VCaP (cell line): ENCODE measurements at regions not wholly inside any gene's neighbourhood (a gene's known extent, or its start where the extent isn't known, plus 50 kb on each side); places are given as distances from the start of the nearest gene placed in this dataset.

ENCODE experiments used
- H3K27ac ChIP-seq: fragments of 450-650 bp; 2 replicates; pipeline ENCODE4 v1.5.1; 2017
- CTCF ChIP-seq: fragments of 450-650 bp; conservative IDR thresholded peaks from 2 replicates; pipeline ENCODE4 v1.5.1; 2017; ENCODE audit warnings: mild to moderate bottlenecking, moderate library complexity

DNA sequence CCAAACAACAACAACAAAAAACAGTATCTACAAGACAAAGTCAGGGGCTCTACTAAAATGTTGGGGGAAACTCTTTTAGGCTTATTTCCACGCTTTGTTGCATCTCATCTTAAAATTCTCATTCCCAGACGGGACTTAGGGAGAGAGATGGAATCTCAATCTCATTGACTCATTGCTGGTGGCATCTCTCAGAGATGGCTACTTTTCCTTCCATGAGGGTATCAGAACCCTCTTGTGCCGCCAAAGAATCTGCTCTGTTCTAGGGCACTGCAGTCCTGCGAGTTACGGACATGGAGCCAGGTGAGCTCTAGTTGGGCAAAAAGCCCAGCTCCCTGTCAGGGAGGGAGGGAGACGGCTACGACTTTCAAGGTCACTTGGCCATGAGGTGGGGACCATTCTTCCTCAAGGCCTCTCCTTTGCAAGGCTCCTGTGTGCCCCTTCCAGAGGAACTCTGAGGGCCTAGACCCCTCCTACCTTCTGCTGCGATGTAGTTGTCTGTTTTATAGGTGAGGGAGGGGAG, 68.0 kb downstream of the MYCN start:
- H3K27ac ChIP-seq: no peak overlapping the region
- TF ChIP-seq CTCF: no peak

DNA sequence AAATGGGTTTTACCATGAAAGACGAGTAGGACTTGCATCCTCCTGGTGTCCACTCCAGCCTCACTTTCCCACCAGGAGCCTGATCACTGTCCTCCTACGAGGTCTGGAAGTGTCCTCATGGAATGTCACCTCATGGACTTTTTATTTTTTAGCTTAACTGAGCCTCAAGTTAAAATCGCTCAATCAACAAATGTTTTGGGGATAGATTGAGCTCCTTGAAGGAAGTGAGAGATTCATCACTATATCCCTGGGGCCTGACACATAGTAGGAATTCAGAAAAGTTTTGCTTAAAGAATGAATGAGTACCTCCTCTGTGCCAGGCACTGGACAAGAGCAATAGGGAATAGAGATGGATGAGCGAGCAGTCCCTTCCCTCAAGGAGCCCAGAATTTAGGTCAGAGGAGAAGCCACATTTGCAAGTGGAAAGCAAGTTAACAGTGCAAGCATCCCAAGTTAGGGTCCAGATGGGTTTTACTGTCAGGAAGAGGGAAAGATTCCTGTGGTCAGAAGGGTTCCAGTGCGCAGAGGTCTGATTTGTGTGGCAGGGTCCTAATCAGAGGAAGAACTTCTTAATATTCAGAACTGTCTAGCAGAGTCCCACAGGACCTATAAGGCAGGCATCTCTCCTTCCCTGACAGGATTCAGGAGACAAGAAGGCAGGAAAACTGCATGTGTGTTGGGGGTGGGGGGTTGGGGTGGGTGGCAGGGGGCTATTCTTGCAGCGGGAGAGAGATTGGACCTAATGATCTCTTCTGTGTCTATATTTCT, 67.0 kb downstream of the MYCN start:
- no peak overlapping the region for H3K27ac ChIP-seq
- TF ChIP-seq CTCF: no peak

GRCh38 chr2:16006537-16007166, 66.3 kb downstream of the MYCN start:
- TF ChIP-seq CTCF: no peak
- H3K27ac ChIP-seq: no peak overlapping the region

- H3K27ac ChIP-seq: no peak overlapping the region
- TF ChIP-seq CTCF: no peak
Observed at GRCh38 chr2:16005816-16006536, 65.6 kb downstream of the MYCN start.

DNA sequence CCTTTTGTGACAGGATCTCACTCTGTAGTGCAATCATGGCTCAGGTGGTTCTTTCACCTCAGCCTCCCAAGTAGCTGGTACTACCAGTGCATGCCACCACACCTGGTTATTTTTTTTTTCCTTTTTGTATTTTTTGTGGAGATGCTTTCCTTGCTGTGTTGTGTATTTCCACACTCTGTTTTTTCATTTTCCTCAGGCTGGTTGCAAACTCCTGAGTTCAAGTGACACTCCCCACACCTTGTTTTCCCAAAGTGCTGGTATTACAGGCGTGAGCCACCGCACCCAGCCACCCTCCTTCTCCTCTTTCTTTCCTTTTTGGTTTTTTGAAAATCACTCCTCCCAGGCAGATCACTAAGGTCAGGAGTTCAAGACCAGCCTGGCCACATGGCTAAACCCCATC, 65.0 kb downstream of the MYCN start:
- TF ChIP-seq CTCF: no peak
- no peak overlapping the region for H3K27ac ChIP-seq

DNA sequence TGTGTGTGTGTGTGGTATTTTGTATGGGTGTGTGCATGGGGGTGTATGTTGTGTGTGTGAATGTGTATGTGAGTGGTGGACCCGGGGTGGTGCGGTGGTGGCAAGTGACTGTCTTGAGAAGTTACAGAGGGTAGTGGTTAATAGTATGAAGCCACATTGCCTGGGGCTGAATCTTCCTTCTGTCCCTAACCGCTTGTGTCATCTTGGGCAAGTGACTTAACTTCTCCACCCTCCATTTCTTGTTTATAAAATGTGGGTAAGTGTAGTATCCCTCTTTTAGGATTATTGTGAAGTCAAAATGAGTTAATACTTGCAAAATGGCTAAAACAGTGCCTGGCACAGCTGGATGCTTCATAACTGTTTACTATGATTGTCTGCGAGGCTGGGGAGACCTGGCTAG, 63.5 kb downstream of the MYCN start:
- H3K27ac ChIP-seq: no peak overlapping the region
- no peak for TF ChIP-seq CTCF

DNA sequence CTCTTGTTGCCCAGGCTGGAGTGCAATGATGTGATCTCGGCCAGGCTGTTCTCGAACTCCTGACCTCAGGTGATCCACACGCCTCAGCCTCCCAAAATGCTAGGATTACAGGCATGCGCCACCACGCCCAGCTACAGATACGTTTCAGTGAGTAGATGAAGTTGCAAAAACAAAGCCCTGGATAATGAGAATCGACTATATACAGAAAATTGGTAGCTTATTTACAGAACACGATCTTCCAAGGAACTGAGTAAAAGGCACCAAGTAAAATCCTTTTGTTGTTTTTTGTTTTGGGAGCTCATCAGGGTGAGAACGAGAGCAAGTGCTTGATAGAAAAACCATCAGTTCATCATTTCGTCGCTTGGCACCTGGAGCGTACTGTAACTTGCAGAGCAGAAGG, 62.8 kb downstream of the MYCN start:
- no peak overlapping the region for H3K27ac ChIP-seq
- TF ChIP-seq CTCF: no peak
